ENCODE measurements at regions not wholly inside any gene's neighbourhood (a gene's known extent, or its start where the extent isn't known, plus 50 kb on each side); places are given as distances from the start of the nearest gene placed in this dataset.
"Not testable (repeated sequence)": the region's sequence is repeated elsewhere in the genome, so short reads cannot be mapped to it uniquely, and the experiment has no call there.

DNA sequence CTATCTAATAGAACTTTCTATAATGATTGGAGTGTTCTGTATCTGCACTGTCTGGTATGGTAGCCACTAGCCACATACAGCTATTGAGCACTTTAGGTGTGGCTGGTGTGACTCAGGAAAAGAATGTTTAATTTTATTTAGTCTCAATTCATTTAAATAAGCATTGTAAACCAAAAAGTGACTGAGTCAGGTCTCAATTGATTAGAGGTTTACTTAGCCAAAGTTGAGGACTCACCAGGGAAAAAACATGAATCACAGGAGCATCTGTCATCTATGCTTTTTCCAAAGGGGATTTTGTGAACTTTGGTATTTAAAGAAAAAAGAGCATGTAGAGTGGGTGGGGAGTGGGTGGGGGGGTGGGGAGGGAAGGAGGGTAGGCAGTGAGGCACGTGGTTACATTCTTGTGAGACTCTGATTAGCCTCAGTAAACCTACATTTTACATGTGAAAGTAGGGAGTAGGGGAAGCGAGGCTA lies 473.1 kb downstream of the ATP23 start:
- no peak overlapping the region for H3K27ac Mint-ChIP-seq
- H3K4me3 Mint-ChIP-seq = no peak overlapping the region
- DNase-seq = no peak
- peaks cover 10% of the 10 kb centered on the region for H3K27me3 Mint-ChIP-seq
- H3K36me3 Mint-ChIP-seq = no peaks in the 10 kb centered on the region
- H3K9me3 Mint-ChIP-seq = no peaks in the 10 kb centered on the region
- H3K4me1 Mint-ChIP-seq = no peaks in the 10 kb centered on the region

- peaks cover 13% of the 10 kb centered on the region for H3K27me3 Mint-ChIP-seq
- no peaks in the 10 kb centered on the region for H3K36me3 Mint-ChIP-seq
- no peaks in the 10 kb centered on the region for H3K4me1 Mint-ChIP-seq
- no peaks in the 10 kb centered on the region for H3K9me3 Mint-ChIP-seq
- H3K4me3 Mint-ChIP-seq = no peak overlapping the region
- no peak overlapping the region for H3K27ac Mint-ChIP-seq
- no peak for DNase-seq
These were observed 474.3 kb downstream of the ATP23 start for GRCh38 chr12:58415716-58416115.

DNA sequence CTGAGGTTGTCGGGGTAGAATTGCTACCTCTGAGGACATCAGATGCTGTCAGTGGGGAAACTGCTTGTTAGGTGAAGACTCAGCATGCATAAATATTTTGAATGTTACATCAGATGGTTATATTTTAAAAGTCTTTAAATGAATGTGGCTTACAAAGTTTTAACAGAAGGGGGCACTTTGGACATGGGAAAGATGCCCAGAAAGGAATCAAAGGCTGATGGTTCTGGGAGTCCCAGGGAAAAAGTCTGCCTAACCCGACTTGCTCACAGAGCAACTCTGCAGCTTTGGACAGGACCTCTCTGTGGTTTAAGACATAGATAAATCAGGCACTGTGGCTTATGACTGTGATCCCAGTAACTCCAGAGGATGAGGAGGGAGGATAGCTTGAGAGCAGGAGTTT lies 474.9 kb downstream of the ATP23 start:
- H3K27me3 Mint-ChIP-seq = peaks cover 13% of the 10 kb centered on the region
- H3K4me1 Mint-ChIP-seq = no peaks in the 10 kb centered on the region
- no peak for DNase-seq
- no peaks in the 10 kb centered on the region for H3K9me3 Mint-ChIP-seq
- H3K27ac Mint-ChIP-seq = no peak overlapping the region
- no peaks in the 10 kb centered on the region for H3K36me3 Mint-ChIP-seq
- no peak overlapping the region for H3K4me3 Mint-ChIP-seq

GRCh38 chr12:58419196-58419760 lies 477.9 kb downstream of the ATP23 start:
- H3K9me3 Mint-ChIP-seq = no peaks in the 10 kb centered on the region

GRCh38 chr12:58419905-58420304 lies 478.5 kb downstream of the ATP23 start:
- H3K4me3 Mint-ChIP-seq = no peak overlapping the region
- no peak for DNase-seq
- no peaks in the 10 kb centered on the region for H3K36me3 Mint-ChIP-seq
- H3K9me3 Mint-ChIP-seq = no peaks in the 10 kb centered on the region
- peaks cover 4% of the 10 kb centered on the region for H3K4me1 Mint-ChIP-seq
- no peak overlapping the region for H3K27ac Mint-ChIP-seq
- H3K27me3 Mint-ChIP-seq = peaks cover 29% of the 10 kb centered on the region

More at GRCh38 chr12:58419196-58419760, 477.9 kb downstream of the ATP23 start:
- Mint-ChIP-seq H3K36me3 (no peaks in the 10 kb centered on the region), H3K4me1 (no peaks in the 10 kb centered on the region), H3K27me3 (peaks cover 29% of the 10 kb centered on the region), H3K27ac (no peak overlapping the region), H3K4me3 (no peak overlapping the region)
- DNase-seq = no peak

- Mint-ChIP-seq H3K4me3 (no peak overlapping the region), H3K9me3 (no peaks in the 10 kb centered on the region), H3K27me3 (peaks cover 28% of the 10 kb centered on the region), H3K36me3 (no peaks in the 10 kb centered on the region), H3K4me1 (peaks cover 9% of the 10 kb centered on the region), H3K27ac (no peak overlapping the region)
- no peak for DNase-seq
These were observed 479.1 kb downstream of the ATP23 start for GRCh38 chr12:58420503-58420902.

- Mint-ChIP-seq H3K4me1 (peaks cover 16% of the 10 kb centered on the region), H3K27ac (no peak overlapping the region), H3K27me3 (peaks cover 32% of the 10 kb centered on the region), H3K9me3 (no peaks in the 10 kb centered on the region), H3K36me3 (no peaks in the 10 kb centered on the region), H3K4me3 (no peak overlapping the region)
- DNase-seq = no peak
These were observed 480.6 kb downstream of the ATP23 start for GRCh38 chr12:58421990-58422389.

- H3K27me3 Mint-ChIP-seq = peaks cover 49% of the 10 kb centered on the region
- no peaks in the 10 kb centered on the region for H3K36me3 Mint-ChIP-seq
- no peak overlapping the region for H3K27ac Mint-ChIP-seq
- DNase-seq = no peak
- H3K9me3 Mint-ChIP-seq = peaks cover 2% of the 10 kb centered on the region
- H3K4me1 Mint-ChIP-seq = peaks cover 16% of the 10 kb centered on the region
- no peak overlapping the region for H3K4me3 Mint-ChIP-seq
These were observed 483.5 kb downstream of the ATP23 start for GRCh38 chr12:58424735-58425392.

GRCh38 chr12:58425481-58426392 lies 484.4 kb downstream of the ATP23 start:
- DNase-seq = no peak
- H3K4me3 Mint-ChIP-seq = no peak overlapping the region
- no peaks in the 10 kb centered on the region for H3K36me3 Mint-ChIP-seq
- H3K9me3 Mint-ChIP-seq = peaks cover 2% of the 10 kb centered on the region
- H3K4me1 Mint-ChIP-seq = peaks cover 16% of the 10 kb centered on the region
- H3K27me3 Mint-ChIP-seq = peaks cover 45% of the 10 kb centered on the region
- peak overlapping the region; percentile 38 for H3K27ac Mint-ChIP-seq

DNA sequence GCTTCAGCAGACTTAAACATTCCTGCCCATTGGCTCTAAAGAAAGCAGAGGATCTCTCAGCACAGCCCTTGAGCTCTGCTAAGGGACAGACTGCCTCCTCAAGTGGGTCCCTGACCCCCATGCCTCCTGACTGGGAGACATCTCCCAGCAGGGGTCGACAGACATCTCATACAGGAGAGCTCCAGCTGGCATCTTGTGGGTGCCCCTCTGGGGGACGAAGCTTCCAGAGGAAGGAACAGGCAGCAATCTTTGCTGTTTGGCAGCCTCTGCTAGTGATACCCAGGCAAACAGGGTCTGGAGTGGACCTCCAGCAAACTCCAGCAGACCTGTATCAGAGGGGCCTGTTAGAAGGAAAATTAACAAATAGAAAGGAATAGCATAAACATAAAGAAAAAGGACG lies 485.1 kb downstream of the ATP23 start:
- H3K9me3 Mint-ChIP-seq, H3K36me3 Mint-ChIP-seq, H3K27ac Mint-ChIP-seq, H3K4me3 Mint-ChIP-seq, DNase-seq: not testable (repeated sequence)
- Mint-ChIP-seq H3K4me1 (peaks cover 16% of the 10 kb centered on the region), H3K27me3 (peaks cover 45% of the 10 kb centered on the region)

DNA sequence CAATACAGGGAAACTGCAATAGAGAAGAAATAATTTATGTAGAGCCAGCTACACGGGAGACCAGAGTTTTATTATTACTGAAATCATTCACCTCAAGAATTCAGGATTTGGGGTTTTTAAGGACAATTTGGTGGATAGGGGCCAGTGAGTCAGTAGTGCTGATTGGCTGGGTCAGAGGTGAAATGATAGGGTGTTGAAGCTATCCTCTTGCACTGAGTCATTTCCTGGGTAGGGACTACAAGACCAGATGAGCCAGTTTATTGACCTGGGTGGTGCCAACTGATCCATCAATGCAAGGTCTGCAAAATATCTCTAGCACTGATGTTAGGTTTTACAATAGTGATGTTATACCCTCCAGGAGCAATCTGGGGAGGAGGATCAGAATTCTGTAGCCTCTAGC lies 486.3 kb downstream of the LRIG3 start:
- Mint-ChIP-seq H3K9me3 (no peaks in the 10 kb centered on the region), H3K27me3 (peaks cover 5% of the 10 kb centered on the region), H3K4me1 (no peaks in the 10 kb centered on the region), H3K4me3 (no peak overlapping the region), H3K27ac (no peak overlapping the region), H3K36me3 (no peaks in the 10 kb centered on the region)
- no peak for DNase-seq

- no peak overlapping the region for H3K27ac Mint-ChIP-seq
These were observed 485.6 kb downstream of the LRIG3 start for GRCh38 chr12:58434726-58435125.

DNA sequence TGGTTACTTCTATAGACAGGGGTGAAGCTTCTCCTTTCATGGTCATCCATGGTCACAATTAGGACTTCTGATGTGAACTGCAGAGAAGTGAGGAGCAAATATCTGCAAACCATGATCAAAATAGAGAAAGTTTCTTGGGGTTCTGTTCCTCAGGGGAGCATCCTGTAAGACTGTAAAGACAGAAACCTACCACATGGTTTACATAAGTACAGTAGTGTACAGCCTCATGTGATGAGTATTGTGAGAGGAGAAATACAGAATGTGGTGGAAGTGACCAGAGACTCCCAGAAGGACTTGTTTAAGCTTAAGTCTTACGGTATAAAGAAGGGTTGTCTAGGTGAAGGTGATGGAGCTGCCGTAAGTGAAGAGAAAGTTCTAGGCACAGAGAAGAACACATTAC lies 484.7 kb downstream of the LRIG3 start:
- H3K4me1 Mint-ChIP-seq = no peaks in the 10 kb centered on the region
- no peak for DNase-seq
- H3K4me3 Mint-ChIP-seq = no peak overlapping the region
- H3K36me3 Mint-ChIP-seq = no peaks in the 10 kb centered on the region
- no peak overlapping the region for H3K27ac Mint-ChIP-seq
- peaks cover 5% of the 10 kb centered on the region for H3K27me3 Mint-ChIP-seq
- no peaks in the 10 kb centered on the region for H3K9me3 Mint-ChIP-seq

More at GRCh38 chr12:58434726-58435125, 485.6 kb downstream of the LRIG3 start:
- H3K27me3 Mint-ChIP-seq = peaks cover 5% of the 10 kb centered on the region
- no peaks in the 10 kb centered on the region for H3K9me3 Mint-ChIP-seq
- no peaks in the 10 kb centered on the region for H3K36me3 Mint-ChIP-seq
- no peaks in the 10 kb centered on the region for H3K4me1 Mint-ChIP-seq
- H3K4me3 Mint-ChIP-seq = no peak overlapping the region
- DNase-seq = no peak

DNA sequence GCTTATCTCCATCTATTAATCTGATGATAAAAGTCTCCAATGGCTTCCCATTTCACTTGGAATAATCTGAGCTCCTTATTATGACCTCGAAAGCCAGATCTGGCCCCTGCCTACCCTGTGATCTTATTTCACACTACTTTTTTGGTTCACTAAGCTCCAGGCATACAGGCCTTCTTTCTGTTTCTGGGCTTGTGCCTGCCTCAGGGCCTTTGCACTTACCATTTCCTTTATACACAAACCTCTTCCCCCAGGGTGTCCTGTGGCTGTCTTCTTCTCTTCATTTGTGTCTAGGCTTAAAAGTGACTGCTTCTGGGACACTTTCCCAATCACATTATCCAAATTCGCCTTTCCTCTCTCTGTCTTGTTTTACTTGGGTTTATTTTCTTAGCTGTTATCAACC lies 478.8 kb downstream of the LRIG3 start:
- no peaks in the 10 kb centered on the region for H3K9me3 Mint-ChIP-seq
- no peaks in the 10 kb centered on the region for H3K36me3 Mint-ChIP-seq
- no peak overlapping the region for H3K27ac Mint-ChIP-seq
- H3K4me3 Mint-ChIP-seq = no peak overlapping the region
- H3K27me3 Mint-ChIP-seq = peaks cover 5% of the 10 kb centered on the region
- DNase-seq = no peak
- H3K4me1 Mint-ChIP-seq = no peaks in the 10 kb centered on the region

DNA sequence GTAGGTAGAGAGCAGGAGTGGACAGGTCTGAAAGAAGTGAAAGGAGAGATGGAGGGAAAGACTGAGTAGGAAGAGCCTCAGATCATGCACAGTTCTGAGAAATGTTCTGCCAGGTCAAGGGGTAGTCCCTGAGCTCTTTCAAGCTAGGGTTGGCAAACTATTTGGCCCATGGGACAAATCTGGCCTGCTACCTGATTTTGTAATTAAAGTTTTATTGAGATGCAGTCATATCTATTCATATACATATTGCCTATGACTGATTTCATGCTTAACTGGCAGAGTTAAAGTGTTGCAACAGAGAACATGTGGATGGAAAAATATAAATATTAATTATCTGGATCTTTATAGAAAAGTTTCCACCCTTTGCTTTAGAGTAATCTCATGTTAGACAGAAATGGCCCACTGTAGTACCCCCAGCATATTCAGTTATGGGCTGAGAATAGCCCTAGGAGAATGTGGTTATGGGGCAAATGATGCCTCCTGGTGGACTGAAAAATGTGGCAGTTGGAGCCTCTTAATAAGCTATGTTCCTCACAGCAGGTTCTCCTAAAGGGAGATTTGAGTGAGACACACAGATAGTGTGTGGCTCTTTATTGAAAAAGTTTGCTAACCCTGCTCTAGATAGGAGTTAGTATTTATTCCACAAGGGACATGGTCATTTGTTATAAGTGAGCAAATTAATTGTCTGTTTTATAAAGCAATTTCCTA lies 476.9 kb downstream of the LRIG3 start:
- DNase-seq = no peak
- H3K4me1 Mint-ChIP-seq = no peaks in the 10 kb centered on the region
- peaks cover 4% of the 10 kb centered on the region for H3K27me3 Mint-ChIP-seq
- H3K36me3 Mint-ChIP-seq = no peaks in the 10 kb centered on the region
- no peak overlapping the region for H3K27ac Mint-ChIP-seq
- H3K9me3 Mint-ChIP-seq = no peaks in the 10 kb centered on the region
- H3K4me3 Mint-ChIP-seq = no peak overlapping the region
